ENCODE measurements at regions not wholly inside any gene's neighbourhood (a gene's known extent, or its start where the extent isn't known, plus 50 kb on each side); places are given as distances from the start of the nearest gene placed in this dataset.

GRCh38 chr3:127488141-127488672 lies 102.3 kb downstream of the TPRA1 start:
- TF ChIP-seq CTCF (IDR thresholded peaks at IDR 0.05; ENCODE audit: low read depth, low read length) (no peak), EZH2phosphoT487 (IDR thresholded peaks at IDR 0.05; ENCODE audit: low read depth) (no peak)
